ENCODE measurements at regions not wholly inside any gene's neighbourhood (a gene's known extent, or its start where the extent isn't known, plus 50 kb on each side); places are given as distances from the start of the nearest gene placed in this dataset.

GRCh38 chr3:28799084-28799483 is 450.5 kb upstream of the AZI2 start:
- no peaks in the 10 kb centered on the region for H3K9me3 ChIP-seq (ENCODE audit: control insufficient read depth, low read depth, low read length)
- H3K27ac ChIP-seq (ENCODE audit: control insufficient read depth, insufficient read depth, low read length): no peak overlapping the region
- dilution Hi-C loops (cut with MboI; ENCODE audit: extremely low pct_ligation_motif_present, low sequenced_read_pairs): no loop called here
- no peaks in the 10 kb centered on the region for H3K9me1 ChIP-seq (ENCODE audit: control insufficient read depth, extremely low read depth, insufficient read depth, low read length)
- no peaks in the 10 kb centered on the region for H3K36me3 ChIP-seq (ENCODE audit: control insufficient read depth in 2 of 2, extremely low read depth in 1 of 2, insufficient read depth in 2 of 2, low read length in 2 of 2)
- FAIRE-seq (no peak), DNase-seq (ENCODE audit: low read depth, low spot score) (no peak)
- no peak overlapping the region for H2AFZ ChIP-seq (ENCODE audit: control insufficient read depth, low read length)
- H3K27me3 ChIP-seq (ENCODE audit: control insufficient read depth, extremely low read depth, insufficient read depth, low read length): no peaks in the 10 kb centered on the region
- H4K20me1 ChIP-seq (ENCODE audit: control insufficient read depth, extremely low read depth, insufficient read depth, low read length): no peaks in the 10 kb centered on the region
- H3K4me1 ChIP-seq (ENCODE audit: control insufficient read depth, extremely low read depth, insufficient read depth, low read length): no peaks in the 10 kb centered on the region
- H3K4me2 ChIP-seq (ENCODE audit: control insufficient read depth, extremely low read depth, insufficient read depth, low read depth, low read length): no peak overlapping the region
- no peak overlapping the region for H3K4me3 ChIP-seq (ENCODE audit: control insufficient read depth in 2 of 3, extremely low read depth in 1 of 3, insufficient read depth in 2 of 3, low read depth in 1 of 3, low read length in 3 of 3)
- H3K79me2 ChIP-seq (ENCODE audit: control insufficient read depth, insufficient read depth, low read length): no peaks in the 10 kb centered on the region
- H3K9ac ChIP-seq (ENCODE audit: control insufficient read depth, extremely low read depth, insufficient read depth, low read length): no peak overlapping the region
- TF ChIP-seq EZH2 (IDR thresholded peaks at IDR 0.05; ENCODE audit: low read length) (no peak), CTCF (optimal IDR thresholded peaks at IDR 0.05 in 1 of 3, IDR thresholded peaks at IDR 0.05 in 1 of 3, conservative IDR thresholded peaks at IDR 0.05 in 1 of 3; ENCODE audit: extremely low read depth in 1 of 3, insufficient read depth in 2 of 3, low read length in 3 of 3) (peak in 1 of 3 experiments; percentile 36)

- no peaks in the 10 kb centered on the region for H4K20me1 ChIP-seq (ENCODE audit: control insufficient read depth, extremely low read depth, insufficient read depth, low read length)
- H3K79me2 ChIP-seq (ENCODE audit: control insufficient read depth, insufficient read depth, low read length): no peaks in the 10 kb centered on the region
- no peak overlapping the region for H3K4me3 ChIP-seq (ENCODE audit: control insufficient read depth in 2 of 3, extremely low read depth in 1 of 3, insufficient read depth in 2 of 3, low read depth in 1 of 3, low read length in 3 of 3)
- no peak overlapping the region for H3K9ac ChIP-seq (ENCODE audit: control insufficient read depth, extremely low read depth, insufficient read depth, low read length)
- no peak overlapping the region for H2AFZ ChIP-seq (ENCODE audit: control insufficient read depth, low read length)
- no peaks in the 10 kb centered on the region for H3K4me1 ChIP-seq (ENCODE audit: control insufficient read depth, extremely low read depth, insufficient read depth, low read length)
- H3K9me1 ChIP-seq (ENCODE audit: control insufficient read depth, extremely low read depth, insufficient read depth, low read length): no peaks in the 10 kb centered on the region
- H3K36me3 ChIP-seq (ENCODE audit: control insufficient read depth in 2 of 2, extremely low read depth in 1 of 2, insufficient read depth in 2 of 2, low read length in 2 of 2): no peaks in the 10 kb centered on the region
- no peak for TF ChIP-seq CTCF (optimal IDR thresholded peaks at IDR 0.05 in 1 of 3, IDR thresholded peaks at IDR 0.05 in 1 of 3, conservative IDR thresholded peaks at IDR 0.05 in 1 of 3; ENCODE audit: extremely low read depth in 1 of 3, insufficient read depth in 2 of 3, low read length in 3 of 3)
- TF ChIP-seq EZH2 (IDR thresholded peaks at IDR 0.05; ENCODE audit: low read length): no peak
- DNase-seq (ENCODE audit: low read depth, low spot score): no peak
- no peaks in the 10 kb centered on the region for H3K27me3 ChIP-seq (ENCODE audit: control insufficient read depth, extremely low read depth, insufficient read depth, low read length)
- no peak overlapping the region for H3K27ac ChIP-seq (ENCODE audit: control insufficient read depth, insufficient read depth, low read length)
- no peak for FAIRE-seq
- no peaks in the 10 kb centered on the region for H3K9me3 ChIP-seq (ENCODE audit: control insufficient read depth, low read depth, low read length)
- H3K4me2 ChIP-seq (ENCODE audit: control insufficient read depth, extremely low read depth, insufficient read depth, low read depth, low read length): no peak overlapping the region
- dilution Hi-C loops (cut with MboI; ENCODE audit: extremely low pct_ligation_motif_present, low sequenced_read_pairs): no loop called here
These were observed 451.6 kb upstream of the AZI2 start for GRCh38 chr3:28800203-28800602.

All from keratinocyte (primary cell).